ENCODE measurements at regions not wholly inside any gene's neighbourhood (a gene's known extent, or its start where the extent isn't known, plus 50 kb on each side); places are given as distances from the start of the nearest gene placed in this dataset.

DNA sequence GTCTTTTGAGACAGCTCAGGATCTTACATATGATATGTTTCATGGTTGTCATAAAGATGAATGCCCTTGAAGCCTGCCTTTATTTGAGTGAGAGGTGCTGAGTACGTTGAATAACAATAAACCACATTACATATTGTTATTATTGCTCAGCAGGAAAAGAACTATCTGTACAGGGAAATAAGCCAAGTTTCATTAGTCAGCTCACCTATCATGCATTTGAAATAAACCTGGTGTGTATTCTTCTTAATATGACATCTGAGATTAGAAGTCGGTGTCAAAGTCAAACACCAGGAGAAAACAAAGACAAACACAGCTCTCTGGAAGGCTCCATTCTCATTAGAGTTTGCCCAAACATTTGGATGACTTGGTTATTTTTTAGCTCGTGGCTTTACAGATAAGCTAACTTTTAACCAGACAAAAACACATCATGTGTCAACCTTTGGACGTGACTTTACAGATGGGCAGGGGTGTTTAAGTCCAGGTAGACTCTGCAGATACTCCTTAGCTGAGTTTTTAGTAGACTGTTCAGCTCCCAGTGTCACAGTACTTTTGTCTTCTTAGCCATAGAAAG, 71.2 kb upstream of the AOAH start:
- TF ChIP-seq POLR2A (IDR thresholded peaks at IDR 0.05) = no peak
- TF ChIP-seq, protein P1, sequence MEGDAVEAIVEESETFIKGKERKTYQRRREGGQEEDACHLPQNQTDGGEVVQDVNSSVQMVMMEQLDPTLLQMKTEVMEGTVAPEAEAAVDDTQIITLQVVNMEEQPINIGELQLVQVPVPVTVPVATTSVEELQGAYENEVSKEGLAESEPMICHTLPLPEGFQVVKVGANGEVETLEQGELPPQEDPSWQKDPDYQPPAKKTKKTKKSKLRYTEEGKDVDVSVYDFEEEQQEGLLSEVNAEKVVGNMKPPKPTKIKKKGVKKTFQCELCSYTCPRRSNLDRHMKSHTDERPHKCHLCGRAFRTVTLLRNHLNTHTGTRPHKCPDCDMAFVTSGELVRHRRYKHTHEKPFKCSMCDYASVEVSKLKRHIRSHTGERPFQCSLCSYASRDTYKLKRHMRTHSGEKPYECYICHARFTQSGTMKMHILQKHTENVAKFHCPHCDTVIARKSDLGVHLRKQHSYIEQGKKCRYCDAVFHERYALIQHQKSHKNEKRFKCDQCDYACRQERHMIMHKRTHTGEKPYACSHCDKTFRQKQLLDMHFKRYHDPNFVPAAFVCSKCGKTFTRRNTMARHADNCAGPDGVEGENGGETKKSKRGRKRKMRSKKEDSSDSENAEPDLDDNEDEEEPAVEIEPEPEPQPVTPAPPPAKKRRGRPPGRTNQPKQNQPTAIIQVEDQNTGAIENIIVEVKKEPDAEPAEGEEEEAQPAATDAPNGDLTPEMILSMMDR (IDR thresholded peaks at IDR 0.05) = no peak

All from thyroid gland (tissue), 4 donors.